Stomach (tissue), 8 donors: ENCODE measurements at regions not wholly inside any gene's neighbourhood (a gene's known extent, or its start where the extent isn't known, plus 50 kb on each side); places are given as distances from the start of the nearest gene placed in this dataset.
"Not testable (repeated sequence)": the region's sequence is repeated elsewhere in the genome, so short reads cannot be mapped to it uniquely, and the experiment has no call there.

Experiments used
- DNase-seq, 2 donors: peaks; one replicate each; pipeline versions ENCODE4 v3.0.0 to v3.0.0-alpha.2; 2013 to 2019
- H3K27ac ChIP-seq, 5 donors: fragments of 200-600 bp in 4 of 5; sonication (generic) in 4 of 5; one replicate each; pipeline ENCODE4 v1.5.1; 2013 to 2019; ENCODE audit warnings: mild to moderate bottlenecking in 1 of 5, moderate library complexity in 1 of 5
- H3K27me3 ChIP-seq, 3 donors: fragments of 200-600 bp; sonication (generic); one replicate each; pipeline ENCODE4 v1.5.1; 2017 to 2019; ENCODE audit warnings: mixed run types in 1 of 3
- H3K36me3 ChIP-seq, 4 donors: fragments of 200-600 bp; sonication (generic); 1 replicate in 3 of 4; 2 replicates in 1 of 4; pipeline ENCODE4 v1.5.1; 2016 to 2019
- H3K4me1 ChIP-seq, 4 donors: fragments of 200-600 bp; sonication (generic); one replicate each; pipeline ENCODE4 v1.5.1; 2016 to 2019
- H3K4me3 ChIP-seq, 4 donors: fragments of 200-600 bp; sonication (generic) in 3 of 4; one replicate each; pipeline ENCODE4 v1.5.1; 2016 to 2019; ENCODE audit warnings: mild to moderate bottlenecking in 1 of 4
- H3K9me3 ChIP-seq, 4 donors: fragments of 200-600 bp; sonication (generic); one replicate each; pipeline ENCODE4 v1.5.1; 2016 to 2019
- EP300 ChIP-seq: sonication (generic); formaldehyde crosslinking; IDR thresholded peaks from one replicate; pipeline ENCODE4 v1.6.1; 2017; ENCODE audit warnings: antibody characterized with exemption
- POLR2A ChIP-seq, 4 donors: fragments of 450-650 bp; IDR thresholded peaks; one replicate each; pipeline ENCODE4 v1.6.1; 2016; ENCODE audit warnings: antibody characterized with exemption in 4 of 4, control low read depth in 2 of 4, mild to moderate bottlenecking in 1 of 4, moderate library complexity in 1 of 4
- POLR2AphosphoS5 ChIP-seq, 3 donors: sonication (generic); formaldehyde crosslinking; IDR thresholded peaks; one replicate each; pipeline ENCODE4 v1.6.1; 2016; ENCODE audit warnings: antibody characterized with exemption in 3 of 3
- WGBS, 5 donors: extraction: QIAGEN DNeasy Blood & Tissue Kit in 3 of 5; methylation state at CpG; one replicate each; pipeline versions ENCODE4 v1.1.5 to v1.1.7; 2013 to 2018; 5-methylcytosine and 5-hydroxymethylcytosine counted together
- intact Hi-C: fragments of 100-400 bp; cut with DNase I; formaldehyde crosslinking; loops from one replicate; pipeline ENCODE4 v1.15.1; 2023; ENCODE audit warnings: low total_unique reads
- TF ChIP-seq, protein P1 (sequence below), 7 experiments: fragments of 450-650 bp in 4 of 7; fragments of 200-600 bp in 3 of 7; sonication (generic) in 3 of 7; IDR thresholded peaks; one replicate each; pipeline ENCODE4 v1.5.1; 2016 to 2019; ENCODE audit warnings: antibody characterized with exemption in 7 of 7, control low read depth in 2 of 7, mild to moderate bottlenecking in 1 of 7
- donor health status: healthy with polysubstance abuse.
- donor health status: Bipolar disorder and iron deficiency.
- donor health status: healthy.

DNA sequence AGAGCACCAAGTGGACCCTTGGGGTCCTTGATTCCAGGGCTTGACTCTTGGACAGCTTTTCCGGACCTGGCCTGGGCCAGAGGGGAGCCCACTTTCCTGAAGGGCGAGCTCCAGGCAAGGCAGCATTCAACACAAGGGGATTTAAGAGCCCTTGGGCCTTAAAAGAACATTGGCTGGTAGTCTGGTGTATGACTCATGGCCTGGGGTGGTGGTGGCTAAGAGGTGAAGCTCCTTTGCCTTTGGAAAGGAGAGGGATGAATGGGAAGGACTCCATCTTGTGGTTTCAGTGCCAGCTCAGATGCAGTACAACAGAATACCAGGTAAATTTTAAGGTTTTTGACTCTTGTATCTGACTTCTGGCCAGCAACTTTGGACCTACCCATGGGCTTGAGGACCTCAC lies 760.7 kb downstream of the GRIK2 start:
- 32 to 65% (median 49%) methylated on average over 2 of the region's 2 CpGs; no CpG with 5 or more reads in 1 of the 5 donors for WGBS, 5 donors
- TF ChIP-seq POLR2AphosphoS5 (IDR thresholded peaks at IDR 0.05) (no peak), EP300 (no peak), POLR2A (IDR thresholded peaks at IDR 0.05) (no peak)
- TF ChIP-seq, protein P1, sequence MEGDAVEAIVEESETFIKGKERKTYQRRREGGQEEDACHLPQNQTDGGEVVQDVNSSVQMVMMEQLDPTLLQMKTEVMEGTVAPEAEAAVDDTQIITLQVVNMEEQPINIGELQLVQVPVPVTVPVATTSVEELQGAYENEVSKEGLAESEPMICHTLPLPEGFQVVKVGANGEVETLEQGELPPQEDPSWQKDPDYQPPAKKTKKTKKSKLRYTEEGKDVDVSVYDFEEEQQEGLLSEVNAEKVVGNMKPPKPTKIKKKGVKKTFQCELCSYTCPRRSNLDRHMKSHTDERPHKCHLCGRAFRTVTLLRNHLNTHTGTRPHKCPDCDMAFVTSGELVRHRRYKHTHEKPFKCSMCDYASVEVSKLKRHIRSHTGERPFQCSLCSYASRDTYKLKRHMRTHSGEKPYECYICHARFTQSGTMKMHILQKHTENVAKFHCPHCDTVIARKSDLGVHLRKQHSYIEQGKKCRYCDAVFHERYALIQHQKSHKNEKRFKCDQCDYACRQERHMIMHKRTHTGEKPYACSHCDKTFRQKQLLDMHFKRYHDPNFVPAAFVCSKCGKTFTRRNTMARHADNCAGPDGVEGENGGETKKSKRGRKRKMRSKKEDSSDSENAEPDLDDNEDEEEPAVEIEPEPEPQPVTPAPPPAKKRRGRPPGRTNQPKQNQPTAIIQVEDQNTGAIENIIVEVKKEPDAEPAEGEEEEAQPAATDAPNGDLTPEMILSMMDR (IDR thresholded peaks at IDR 0.05), result no peak
- peaks cover 0 to 15% (median 6%) of the 10 kb centered on the region in 4 donors for H3K9me3 ChIP-seq
- no peaks in the 10 kb centered on the region for H3K4me1 ChIP-seq
- DNase-seq, result no peak
- H3K36me3 ChIP-seq, result no peaks in the 10 kb centered on the region
- H3K27me3 ChIP-seq, result no peaks in the 10 kb centered on the region
- no peak overlapping the region for H3K27ac ChIP-seq
- no peak overlapping the region for H3K4me3 ChIP-seq
- intact Hi-C loops, result no loop called here

DNA sequence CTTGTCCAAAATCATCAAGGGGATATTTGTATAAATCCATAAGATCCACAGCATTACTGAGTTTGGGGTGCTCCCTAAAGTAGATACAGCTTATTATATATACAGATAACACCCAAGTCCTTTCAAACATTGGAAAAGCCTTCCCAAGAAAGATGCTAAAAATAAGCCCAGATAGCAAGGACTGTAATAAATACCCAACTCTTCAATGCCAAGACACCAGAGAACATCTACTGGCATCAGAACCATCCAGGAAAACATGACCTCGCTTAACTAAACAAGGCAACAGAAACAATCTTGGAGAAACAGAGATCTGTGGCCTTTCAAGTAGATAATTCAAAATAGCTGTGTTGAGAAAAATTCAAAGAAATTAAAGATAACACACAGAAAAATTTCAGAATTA lies 761.4 kb downstream of the GRIK2 start:
- intact Hi-C loops, result no loop called here
- no peak for DNase-seq
- WGBS, 5 donors, result 34 to 95% (median 91%) methylated on average over 1 of the region's 1 CpG
- Histone ChIP-seq H3K9me3 (peaks cover 0 to 15% (median 6%) of the 10 kb centered on the region in 4 donors), H3K4me1 (no peaks in the 10 kb centered on the region), H3K27me3 (no peaks in the 10 kb centered on the region), H3K36me3 (no peaks in the 10 kb centered on the region), H3K4me3 (no peak overlapping the region), H3K27ac (no peak overlapping the region)
- no peak for TF ChIP-seq EP300
- no peak for TF ChIP-seq POLR2AphosphoS5 (IDR thresholded peaks at IDR 0.05)
- TF ChIP-seq, protein P1 (IDR thresholded peaks at IDR 0.05), result no peak
- no peak for TF ChIP-seq POLR2A (IDR thresholded peaks at IDR 0.05)

DNA sequence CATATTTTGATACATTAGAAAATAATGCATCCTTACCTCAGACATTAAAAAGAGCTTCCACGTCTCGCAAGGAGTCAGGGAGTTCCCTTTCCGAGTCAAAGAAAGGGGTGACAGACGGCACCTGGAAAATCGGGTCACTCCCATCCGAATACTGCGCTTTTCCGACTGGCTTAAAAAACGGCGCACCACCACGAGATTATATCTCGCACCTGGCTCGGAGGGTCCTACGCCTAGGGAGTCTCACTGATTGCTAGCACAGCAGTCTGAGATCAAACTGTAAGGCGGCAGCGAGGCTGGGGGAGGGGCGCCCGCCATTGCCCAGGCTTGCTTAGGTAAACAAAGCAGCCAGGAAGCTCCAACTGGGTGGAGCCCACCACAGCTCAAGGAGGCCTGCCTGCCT lies 776.3 kb downstream of the GRIK2 start:
- 82 to 89% (median 89%) methylated on average over 14 to 18 of the region's 18 CpGs for WGBS, 5 donors
- H3K4me3 ChIP-seq, H3K4me1 ChIP-seq, DNase-seq, H3K27ac ChIP-seq, H3K36me3 ChIP-seq, H3K27me3 ChIP-seq, intact Hi-C loops: not testable (repeated sequence)
- H3K9me3 ChIP-seq, result peaks cover 0 to 42% (median 9%) of the 10 kb centered on the region in 4 donors

DNA sequence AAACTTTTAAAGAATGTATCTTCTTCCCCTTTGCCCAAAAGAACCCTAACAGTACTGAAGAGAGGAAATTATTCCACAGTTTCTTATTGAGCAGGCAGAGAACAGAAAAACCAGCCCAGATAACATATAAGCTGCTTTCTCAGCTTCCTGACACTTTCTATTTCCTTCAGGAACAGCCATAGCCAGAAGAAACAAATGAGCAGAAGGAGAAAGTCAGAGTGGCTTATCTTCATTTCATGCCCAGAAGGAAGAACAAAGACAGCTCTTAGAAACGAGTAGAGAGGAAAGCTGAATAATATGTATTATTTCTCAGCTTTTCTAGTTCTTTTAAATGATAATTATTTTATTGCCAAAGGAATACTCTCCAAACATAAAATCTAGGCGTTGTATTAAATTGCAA lies 793.7 kb downstream of the GRIK2 start:
- Histone ChIP-seq H3K27me3 (no peaks in the 10 kb centered on the region), H3K36me3 (no peaks in the 10 kb centered on the region), H3K4me3 (no peak overlapping the region), H3K27ac (no peak overlapping the region), H3K4me1 (no peaks in the 10 kb centered on the region), H3K9me3 (no peaks in the 10 kb centered on the region)
- no peak for TF ChIP-seq POLR2A (IDR thresholded peaks at IDR 0.05)
- TF ChIP-seq, protein P1 (IDR thresholded peaks at IDR 0.05), result no peak
- no peak for TF ChIP-seq EP300
- no peak for TF ChIP-seq POLR2AphosphoS5 (IDR thresholded peaks at IDR 0.05)
- no peak for DNase-seq
- WGBS, 5 donors, result 36 to 47% (median 41%) methylated on average over 2 of the region's 2 CpGs
- intact Hi-C loops, result no loop called here

DNA sequence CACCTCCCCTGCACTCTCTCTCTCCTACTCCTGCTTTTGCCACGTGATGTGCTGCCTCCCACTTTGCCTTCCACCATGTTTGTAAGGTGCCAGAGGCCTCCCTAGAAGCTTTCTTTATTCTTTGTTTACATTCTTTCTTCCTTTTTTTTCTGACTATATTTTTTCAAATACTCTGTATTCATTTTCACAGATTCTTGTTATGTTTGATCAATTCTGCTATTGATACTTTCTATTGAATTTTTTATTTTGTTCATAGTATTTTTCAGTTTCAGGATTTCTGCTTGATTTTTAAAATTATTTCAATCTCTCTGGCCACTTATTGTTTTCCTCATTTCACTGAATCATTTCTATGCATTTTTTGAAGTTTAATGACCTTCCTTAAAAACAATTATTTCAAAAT lies 801.8 kb downstream of the GRIK2 start:
- H3K27ac ChIP-seq, result no peak overlapping the region
- intact Hi-C loops, result no loop called here
- H3K4me3 ChIP-seq, result no peak overlapping the region
- no peaks in the 10 kb centered on the region for H3K36me3 ChIP-seq
- H3K9me3 ChIP-seq, result peaks cover 3 to 52% (median 36%) of the 10 kb centered on the region in 4 donors
- 50 to 77% (median 59%) methylated on average over 1 of the region's 1 CpG for WGBS, 5 donors
- DNase-seq, result no peak
- no peaks in the 10 kb centered on the region for H3K4me1 ChIP-seq
- TF ChIP-seq POLR2A (IDR thresholded peaks at IDR 0.05), result no peak
- TF ChIP-seq EP300, result no peak
- TF ChIP-seq, protein P1 (IDR thresholded peaks at IDR 0.05), result no peak
- TF ChIP-seq POLR2AphosphoS5 (IDR thresholded peaks at IDR 0.05), result no peak
- H3K27me3 ChIP-seq, result no peaks in the 10 kb centered on the region
